ENCODE measurements at regions not wholly inside any gene's neighbourhood (a gene's known extent, or its start where the extent isn't known, plus 50 kb on each side); places are given as distances from the start of the nearest gene placed in this dataset.

DNA sequence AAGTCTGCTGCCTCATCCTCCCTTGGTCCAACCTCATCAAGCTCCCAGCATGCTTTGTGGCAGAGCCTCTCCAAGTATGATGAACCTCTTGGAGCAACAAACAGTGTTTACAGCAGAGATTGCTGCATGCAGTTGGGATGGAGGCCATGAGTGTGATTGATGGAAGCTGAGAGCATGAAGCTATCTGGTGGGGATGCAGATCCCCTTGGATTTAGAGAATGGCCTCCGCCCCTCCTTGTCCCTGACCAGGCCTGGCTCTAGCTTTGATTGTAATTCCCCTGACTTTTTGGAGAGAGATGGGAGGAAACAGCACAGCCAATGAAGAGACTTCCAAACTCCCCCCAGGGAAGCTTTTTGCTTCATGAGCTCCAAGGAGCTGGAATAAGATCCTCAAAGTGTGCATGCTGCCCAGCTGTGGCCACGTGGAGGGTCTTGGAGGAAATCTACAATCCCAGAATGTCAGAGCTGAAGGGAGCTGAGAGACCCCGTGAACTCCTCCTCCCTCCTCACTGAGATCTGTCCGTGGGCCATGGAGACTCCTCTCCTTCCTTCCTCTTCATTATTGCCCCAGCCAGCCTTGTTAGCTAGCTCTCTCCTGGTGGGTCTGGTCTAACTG is 165.3 kb upstream of the USP24 start (continued):
- TF ChIP-seq, protein P1, sequence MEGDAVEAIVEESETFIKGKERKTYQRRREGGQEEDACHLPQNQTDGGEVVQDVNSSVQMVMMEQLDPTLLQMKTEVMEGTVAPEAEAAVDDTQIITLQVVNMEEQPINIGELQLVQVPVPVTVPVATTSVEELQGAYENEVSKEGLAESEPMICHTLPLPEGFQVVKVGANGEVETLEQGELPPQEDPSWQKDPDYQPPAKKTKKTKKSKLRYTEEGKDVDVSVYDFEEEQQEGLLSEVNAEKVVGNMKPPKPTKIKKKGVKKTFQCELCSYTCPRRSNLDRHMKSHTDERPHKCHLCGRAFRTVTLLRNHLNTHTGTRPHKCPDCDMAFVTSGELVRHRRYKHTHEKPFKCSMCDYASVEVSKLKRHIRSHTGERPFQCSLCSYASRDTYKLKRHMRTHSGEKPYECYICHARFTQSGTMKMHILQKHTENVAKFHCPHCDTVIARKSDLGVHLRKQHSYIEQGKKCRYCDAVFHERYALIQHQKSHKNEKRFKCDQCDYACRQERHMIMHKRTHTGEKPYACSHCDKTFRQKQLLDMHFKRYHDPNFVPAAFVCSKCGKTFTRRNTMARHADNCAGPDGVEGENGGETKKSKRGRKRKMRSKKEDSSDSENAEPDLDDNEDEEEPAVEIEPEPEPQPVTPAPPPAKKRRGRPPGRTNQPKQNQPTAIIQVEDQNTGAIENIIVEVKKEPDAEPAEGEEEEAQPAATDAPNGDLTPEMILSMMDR (IDR thresholded peaks at IDR 0.05; ENCODE audit: control extremely low read depth in 1 of 3, insufficient read depth in 1 of 3, low read depth in 1 of 3, low read length in 3 of 3), result no peak
- TF ChIP-seq RNF2 (IDR thresholded peaks at IDR 0.05; ENCODE audit: borderline replicate concordance, low read depth, low read length, missing control alignments, poor library complexity, severe bottlenecking) (no peak), BRCA1 (IDR thresholded peaks at IDR 0.05; ENCODE audit: low read depth, low read length) (no peak), TBP (IDR thresholded peaks at IDR 0.05; ENCODE audit: low read depth, low read length) (no peak), CTBP2 (IDR thresholded peaks at IDR 0.05; ENCODE audit: borderline replicate concordance, insufficient read depth, insufficient read length, low read length) (no peak), HDAC2 (IDR thresholded peaks at IDR 0.05; ENCODE audit: borderline replicate concordance in 1 of 2, low read depth in 2 of 2, low read length in 2 of 2) (no peak), TAF1 (IDR thresholded peaks at IDR 0.05; ENCODE audit: low read depth, low read length) (no peak)
